ENCODE measurements at regions not wholly inside any gene's neighbourhood (a gene's known extent, or its start where the extent isn't known, plus 50 kb on each side); places are given as distances from the start of the nearest gene placed in this dataset.

DNA sequence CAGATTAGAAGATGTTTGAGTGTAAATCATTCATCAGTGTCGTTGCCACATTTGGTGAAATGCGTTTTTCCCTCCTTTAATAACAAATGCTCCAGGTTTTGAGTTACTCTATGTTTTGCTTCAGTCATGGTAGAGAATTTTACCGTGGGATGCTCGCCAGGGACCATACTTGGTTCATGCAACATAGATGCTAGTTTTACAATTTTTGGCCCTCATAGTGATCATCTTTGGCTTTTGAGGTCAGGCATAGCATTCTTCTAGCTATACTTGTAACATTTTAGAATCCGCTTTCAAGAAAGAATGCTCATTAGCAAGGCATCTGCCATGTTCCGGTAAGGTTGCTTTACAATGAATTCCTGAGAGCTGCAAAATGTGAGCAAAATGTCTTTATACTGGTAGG, 147.2 kb downstream of the SPCS3 start:
- Mint-ChIP-seq H3K4me1 (ENCODE audit: unreplicated experiment) (no peaks in the 10 kb centered on the region), H3K36me3 (ENCODE audit: unreplicated experiment) (no peaks in the 10 kb centered on the region)
- DNase-seq (ENCODE audit: extremely low spot score, unreplicated experiment): no peak

DNA sequence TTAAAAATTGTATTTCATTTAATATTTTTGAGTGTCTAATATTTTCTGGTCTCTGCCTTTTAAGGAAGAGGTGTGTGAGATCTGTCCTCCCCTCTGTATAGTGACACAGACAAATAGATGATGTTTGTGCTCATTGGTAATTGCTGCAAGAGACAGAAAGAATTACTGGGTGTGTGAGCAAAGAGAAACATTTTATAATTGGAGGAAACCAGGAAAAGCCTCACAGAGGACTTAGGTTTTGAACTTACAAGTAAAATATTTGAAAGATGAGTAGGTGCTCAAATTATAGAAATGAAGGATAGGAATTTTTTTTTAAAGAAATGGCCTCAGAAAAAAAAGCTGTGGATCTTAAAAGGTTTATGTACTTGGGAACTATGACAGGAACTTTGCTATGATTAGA, 149.8 kb downstream of the SPCS3 start:
- Mint-ChIP-seq H3K4me3 (ENCODE audit: unreplicated experiment) (no peak overlapping the region), H3K36me3 (ENCODE audit: unreplicated experiment) (peaks cover 2% of the 10 kb centered on the region), H3K27me3 (ENCODE audit: unreplicated experiment) (peaks cover 15% of the 10 kb centered on the region), H3K4me1 (ENCODE audit: unreplicated experiment) (no peaks in the 10 kb centered on the region), H3K27ac (ENCODE audit: unreplicated experiment) (no peak overlapping the region), H3K9me3 (ENCODE audit: unreplicated experiment) (no peaks in the 10 kb centered on the region)
- TF ChIP-seq, protein P1, sequence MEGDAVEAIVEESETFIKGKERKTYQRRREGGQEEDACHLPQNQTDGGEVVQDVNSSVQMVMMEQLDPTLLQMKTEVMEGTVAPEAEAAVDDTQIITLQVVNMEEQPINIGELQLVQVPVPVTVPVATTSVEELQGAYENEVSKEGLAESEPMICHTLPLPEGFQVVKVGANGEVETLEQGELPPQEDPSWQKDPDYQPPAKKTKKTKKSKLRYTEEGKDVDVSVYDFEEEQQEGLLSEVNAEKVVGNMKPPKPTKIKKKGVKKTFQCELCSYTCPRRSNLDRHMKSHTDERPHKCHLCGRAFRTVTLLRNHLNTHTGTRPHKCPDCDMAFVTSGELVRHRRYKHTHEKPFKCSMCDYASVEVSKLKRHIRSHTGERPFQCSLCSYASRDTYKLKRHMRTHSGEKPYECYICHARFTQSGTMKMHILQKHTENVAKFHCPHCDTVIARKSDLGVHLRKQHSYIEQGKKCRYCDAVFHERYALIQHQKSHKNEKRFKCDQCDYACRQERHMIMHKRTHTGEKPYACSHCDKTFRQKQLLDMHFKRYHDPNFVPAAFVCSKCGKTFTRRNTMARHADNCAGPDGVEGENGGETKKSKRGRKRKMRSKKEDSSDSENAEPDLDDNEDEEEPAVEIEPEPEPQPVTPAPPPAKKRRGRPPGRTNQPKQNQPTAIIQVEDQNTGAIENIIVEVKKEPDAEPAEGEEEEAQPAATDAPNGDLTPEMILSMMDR (IDR thresholded peaks at IDR 0.05): no peak
- DNase-seq (ENCODE audit: extremely low spot score, unreplicated experiment): no peak

More for the DNA sequence above, 147.2 kb downstream of the SPCS3 start:
- no peaks in the 10 kb centered on the region for H3K9me3 Mint-ChIP-seq (ENCODE audit: unreplicated experiment)
- no peak overlapping the region for H3K4me3 Mint-ChIP-seq (ENCODE audit: unreplicated experiment)
- H3K27ac Mint-ChIP-seq (ENCODE audit: unreplicated experiment): no peak overlapping the region
- H3K27me3 Mint-ChIP-seq (ENCODE audit: unreplicated experiment): peaks cover 15% of the 10 kb centered on the region
- TF ChIP-seq, protein P1 (IDR thresholded peaks at IDR 0.05): no peak

DNA sequence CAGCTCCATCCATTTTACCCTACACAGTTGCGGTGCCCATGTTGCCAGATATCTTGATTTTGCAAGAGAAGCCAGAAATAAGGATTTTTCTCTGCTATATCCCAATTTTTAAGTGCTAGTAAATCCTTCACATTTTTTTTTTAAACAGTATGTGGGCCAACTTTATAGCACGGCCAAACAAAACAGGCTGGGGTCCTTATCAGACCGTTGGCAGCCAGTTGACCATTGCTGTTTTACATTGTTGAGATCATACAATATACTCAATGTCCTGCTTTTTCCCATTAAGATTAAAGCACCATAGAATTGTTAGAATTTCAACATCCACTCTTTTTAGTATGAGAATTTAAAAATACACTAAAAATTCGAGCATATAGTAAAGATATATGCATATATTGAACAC, 150.9 kb downstream of the SPCS3 start:
- Mint-ChIP-seq H3K27ac (ENCODE audit: unreplicated experiment) (no peak overlapping the region), H3K4me3 (ENCODE audit: unreplicated experiment) (no peak overlapping the region), H3K36me3 (ENCODE audit: unreplicated experiment) (peaks cover 2% of the 10 kb centered on the region), H3K27me3 (ENCODE audit: unreplicated experiment) (peaks cover 6% of the 10 kb centered on the region), H3K4me1 (ENCODE audit: unreplicated experiment) (no peaks in the 10 kb centered on the region), H3K9me3 (ENCODE audit: unreplicated experiment) (peaks cover 8% of the 10 kb centered on the region)
- DNase-seq (ENCODE audit: extremely low spot score, unreplicated experiment): no peak
- TF ChIP-seq, protein P1 (IDR thresholded peaks at IDR 0.05): no peak

DNA sequence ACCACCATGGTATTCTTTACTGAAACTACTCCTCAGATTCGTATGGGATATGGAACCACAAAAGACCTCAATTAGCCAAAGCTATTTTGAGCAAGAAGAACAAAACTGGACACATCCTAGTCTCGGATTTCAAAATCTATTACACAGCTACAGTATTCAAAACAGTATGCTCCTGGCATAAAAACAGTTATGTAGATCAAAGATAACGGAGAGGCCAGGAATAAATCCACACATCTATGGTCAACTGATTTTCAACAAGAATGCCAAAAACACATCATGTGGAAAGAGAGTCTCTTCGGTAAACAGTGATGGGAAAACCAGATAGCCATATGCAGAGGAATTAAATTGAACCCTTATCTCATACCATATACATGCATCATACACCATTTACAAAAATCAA, 155.3 kb downstream of the SPCS3 start:
- H3K27me3 Mint-ChIP-seq (ENCODE audit: unreplicated experiment): no peaks in the 10 kb centered on the region
- H3K36me3 Mint-ChIP-seq (ENCODE audit: unreplicated experiment): peaks cover 2% of the 10 kb centered on the region
- H3K9me3 Mint-ChIP-seq (ENCODE audit: unreplicated experiment): peaks cover 12% of the 10 kb centered on the region
- no peaks in the 10 kb centered on the region for H3K4me1 Mint-ChIP-seq (ENCODE audit: unreplicated experiment)
- H3K27ac Mint-ChIP-seq (ENCODE audit: unreplicated experiment): no peak overlapping the region
- TF ChIP-seq, protein P1 (IDR thresholded peaks at IDR 0.05): no peak
- no peak overlapping the region for H3K4me3 Mint-ChIP-seq (ENCODE audit: unreplicated experiment)
- DNase-seq (ENCODE audit: extremely low spot score, unreplicated experiment): no peak

DNA sequence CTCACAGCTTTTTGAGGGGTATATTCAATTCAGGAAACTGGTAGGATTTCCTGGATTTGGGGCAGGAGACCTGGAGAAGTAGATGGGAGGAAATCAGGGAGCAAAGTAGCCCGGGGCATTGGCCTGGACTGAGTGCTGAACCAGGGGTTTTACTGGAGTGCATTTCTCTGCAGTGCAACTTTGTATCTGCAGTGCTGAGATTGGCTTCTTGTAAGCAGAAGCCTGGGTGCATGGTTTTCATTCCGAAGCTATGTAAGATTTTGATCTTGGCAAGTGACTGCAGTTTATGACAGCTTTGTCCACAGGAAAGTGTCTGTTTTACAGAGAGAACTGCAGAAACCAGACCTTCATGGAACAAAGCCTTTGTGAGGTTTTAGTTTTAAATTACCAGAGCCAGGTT, 158.3 kb downstream of the SPCS3 start:
- TF ChIP-seq, protein P1 (IDR thresholded peaks at IDR 0.05): no peak
- H3K9me3 Mint-ChIP-seq (ENCODE audit: unreplicated experiment): peaks cover 12% of the 10 kb centered on the region
- no peaks in the 10 kb centered on the region for H3K4me1 Mint-ChIP-seq (ENCODE audit: unreplicated experiment)
- H3K27me3 Mint-ChIP-seq (ENCODE audit: unreplicated experiment): no peaks in the 10 kb centered on the region
- no peak overlapping the region for H3K4me3 Mint-ChIP-seq (ENCODE audit: unreplicated experiment)
- no peak for DNase-seq (ENCODE audit: extremely low spot score, unreplicated experiment)
- no peak overlapping the region for H3K27ac Mint-ChIP-seq (ENCODE audit: unreplicated experiment)
- peaks cover 2% of the 10 kb centered on the region for H3K36me3 Mint-ChIP-seq (ENCODE audit: unreplicated experiment)

Measured in osteocyte (in vitro differentiated cells).